Type B pancreatic cell (in vitro differentiated cells): ENCODE measurements at regions not wholly inside any gene's neighbourhood (a gene's known extent, or its start where the extent isn't known, plus 50 kb on each side); places are given as distances from the start of the nearest gene placed in this dataset.

Experiments used
- DNase-seq: peaks from one replicate; pipeline ENCODE4 v3.0.0; 2021; ENCODE audit warnings: mixed read lengths; ENCODE audit not compliant: unreplicated experiment; ENCODE audit errors: extremely low spot score
- H3K27ac Mint-ChIP-seq: 2 replicates; pipeline ENCODE4 v1.8.0; 2021; ENCODE audit warnings: mild to moderate bottlenecking, mixed read lengths
- H3K27me3 Mint-ChIP-seq: 2 replicates; pipeline ENCODE4 v1.8.0; 2021; ENCODE audit warnings: mixed read lengths
- H3K36me3 Mint-ChIP-seq: 2 replicates; pipeline ENCODE4 v1.8.0; 2021; ENCODE audit warnings: mixed read lengths
- H3K4me1 Mint-ChIP-seq: one replicate; pipeline ENCODE4 v1.8.0; 2021; ENCODE audit warnings: mixed read lengths; ENCODE audit not compliant: unreplicated experiment
- H3K4me3 Mint-ChIP-seq: 2 replicates; pipeline ENCODE4 v1.8.0; 2021; ENCODE audit warnings: mild to moderate bottlenecking, mixed read lengths
- H3K9me3 Mint-ChIP-seq: 2 replicates; pipeline ENCODE4 v1.8.0; 2021; ENCODE audit warnings: mixed read lengths
- TF ChIP-seq, protein P1 (sequence below): fragments of 200-600 bp; sonication (generic); conservative IDR thresholded peaks from 2 replicates; pipeline ENCODE4 v1.5.0; 2021; ENCODE audit warnings: antibody characterized with exemption, mild to moderate bottlenecking

GRCh38 chr12:47388712-47389111 is 309.0 kb upstream of the AMIGO2 start:
- no peaks in the 10 kb centered on the region for H3K36me3 Mint-ChIP-seq
- H3K4me1 Mint-ChIP-seq = peaks cover 14% of the 10 kb centered on the region
- H3K27ac Mint-ChIP-seq = no peak overlapping the region
- no peak overlapping the region for H3K4me3 Mint-ChIP-seq
- no peak for DNase-seq
- H3K27me3 Mint-ChIP-seq = peaks cover 7% of the 10 kb centered on the region
- TF ChIP-seq, protein P1, sequence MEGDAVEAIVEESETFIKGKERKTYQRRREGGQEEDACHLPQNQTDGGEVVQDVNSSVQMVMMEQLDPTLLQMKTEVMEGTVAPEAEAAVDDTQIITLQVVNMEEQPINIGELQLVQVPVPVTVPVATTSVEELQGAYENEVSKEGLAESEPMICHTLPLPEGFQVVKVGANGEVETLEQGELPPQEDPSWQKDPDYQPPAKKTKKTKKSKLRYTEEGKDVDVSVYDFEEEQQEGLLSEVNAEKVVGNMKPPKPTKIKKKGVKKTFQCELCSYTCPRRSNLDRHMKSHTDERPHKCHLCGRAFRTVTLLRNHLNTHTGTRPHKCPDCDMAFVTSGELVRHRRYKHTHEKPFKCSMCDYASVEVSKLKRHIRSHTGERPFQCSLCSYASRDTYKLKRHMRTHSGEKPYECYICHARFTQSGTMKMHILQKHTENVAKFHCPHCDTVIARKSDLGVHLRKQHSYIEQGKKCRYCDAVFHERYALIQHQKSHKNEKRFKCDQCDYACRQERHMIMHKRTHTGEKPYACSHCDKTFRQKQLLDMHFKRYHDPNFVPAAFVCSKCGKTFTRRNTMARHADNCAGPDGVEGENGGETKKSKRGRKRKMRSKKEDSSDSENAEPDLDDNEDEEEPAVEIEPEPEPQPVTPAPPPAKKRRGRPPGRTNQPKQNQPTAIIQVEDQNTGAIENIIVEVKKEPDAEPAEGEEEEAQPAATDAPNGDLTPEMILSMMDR = no peak
- no peaks in the 10 kb centered on the region for H3K9me3 Mint-ChIP-seq

GRCh38 chr12:47387994-47388393 is 308.2 kb upstream of the AMIGO2 start:
- Mint-ChIP-seq H3K36me3 (no peaks in the 10 kb centered on the region), H3K27ac (no peak overlapping the region), H3K4me3 (no peak overlapping the region), H3K4me1 (peaks cover 9% of the 10 kb centered on the region), H3K27me3 (peaks cover 7% of the 10 kb centered on the region), H3K9me3 (no peaks in the 10 kb centered on the region)
- no peak for DNase-seq
- TF ChIP-seq, protein P1 = no peak

DNA sequence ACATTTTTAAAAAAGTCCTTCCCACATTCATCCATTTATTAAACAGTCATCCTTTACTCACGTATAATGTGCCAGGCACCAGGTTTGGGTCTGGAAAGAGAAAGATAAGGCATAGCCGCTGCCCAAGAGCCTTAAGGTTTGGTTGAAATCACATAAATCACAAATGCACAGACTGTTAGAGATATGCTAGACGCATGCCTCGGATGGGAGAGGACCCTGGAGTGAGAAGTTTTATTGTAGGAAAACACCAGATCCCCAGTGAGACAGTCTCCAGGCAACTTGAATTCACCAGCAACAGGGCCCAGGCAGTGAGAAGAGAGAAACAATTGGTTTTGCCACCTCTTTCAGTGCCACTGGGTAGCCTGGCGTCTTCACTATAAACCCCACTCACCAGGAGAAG is 305.9 kb upstream of the AMIGO2 start:
- H3K4me3 Mint-ChIP-seq = no peak overlapping the region
- H3K9me3 Mint-ChIP-seq = peaks cover 5% of the 10 kb centered on the region
- TF ChIP-seq, protein P1 = no peak
- H3K36me3 Mint-ChIP-seq = no peaks in the 10 kb centered on the region
- no peak overlapping the region for H3K27ac Mint-ChIP-seq
- no peak for DNase-seq
- peaks cover 4% of the 10 kb centered on the region for H3K27me3 Mint-ChIP-seq
- H3K4me1 Mint-ChIP-seq = peaks cover 6% of the 10 kb centered on the region

DNA sequence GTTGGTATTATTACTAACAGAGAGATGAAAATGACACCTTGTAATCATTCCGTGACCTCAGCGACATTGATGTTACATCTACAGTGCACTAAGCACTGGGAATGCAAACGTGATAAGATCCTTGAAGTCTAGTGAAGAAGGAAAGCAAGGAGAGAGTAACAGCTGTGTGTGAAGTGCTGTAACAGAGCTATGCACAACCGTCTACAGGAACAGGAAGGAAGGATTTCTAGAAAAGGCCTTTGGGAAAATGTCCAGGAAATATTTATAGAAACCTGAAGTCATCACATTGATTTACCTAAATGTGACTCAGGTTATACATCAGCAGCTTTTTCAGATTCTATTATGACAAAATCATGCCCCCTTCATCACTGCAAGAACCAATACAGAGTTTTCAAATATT is 304.2 kb upstream of the AMIGO2 start:
- Mint-ChIP-seq H3K36me3 (no peaks in the 10 kb centered on the region), H3K9me3 (peaks cover 5% of the 10 kb centered on the region), H3K27ac (no peak overlapping the region), H3K27me3 (peaks cover 4% of the 10 kb centered on the region), H3K4me3 (no peak overlapping the region), H3K4me1 (peaks cover 10% of the 10 kb centered on the region)
- no peak for DNase-seq
- TF ChIP-seq, protein P1 = no peak

GRCh38 chr12:47382305-47382704 is 302.5 kb upstream of the AMIGO2 start:
- DNase-seq = no peak
- peaks cover 15% of the 10 kb centered on the region for H3K4me1 Mint-ChIP-seq
- no peaks in the 10 kb centered on the region for H3K27me3 Mint-ChIP-seq
- no peak overlapping the region for H3K4me3 Mint-ChIP-seq
- H3K9me3 Mint-ChIP-seq = peaks cover 5% of the 10 kb centered on the region
- H3K36me3 Mint-ChIP-seq = no peaks in the 10 kb centered on the region
- TF ChIP-seq, protein P1 = no peak
- H3K27ac Mint-ChIP-seq = no peak overlapping the region

GRCh38 chr12:47378907-47379306 is 299.1 kb upstream of the AMIGO2 start:
- peaks cover 12% of the 10 kb centered on the region for H3K4me1 Mint-ChIP-seq
- no peaks in the 10 kb centered on the region for H3K27me3 Mint-ChIP-seq
- H3K4me3 Mint-ChIP-seq = no peak overlapping the region
- no peaks in the 10 kb centered on the region for H3K36me3 Mint-ChIP-seq
- DNase-seq = no peak
- H3K27ac Mint-ChIP-seq = no peak overlapping the region
- H3K9me3 Mint-ChIP-seq = peaks cover 9% of the 10 kb centered on the region
- TF ChIP-seq, protein P1 = no peak
